Smooth muscle cell (in vitro differentiated cells): ENCODE measurements at regions not wholly inside any gene's neighbourhood (a gene's known extent, or its start where the extent isn't known, plus 50 kb on each side); places are given as distances from the start of the nearest gene placed in this dataset.

Source experiments
- DNase-seq: peaks from one replicate; lab custom pipeline; 2025; ENCODE audit not compliant: unreplicated experiment; lab: John Stamatoyannopoulos, UW
- H2AFZ ChIP-seq: fragments of 200-600 bp; sonication (generic); 2 replicates; pipeline ENCODE4 v1.6.0; 2016; ENCODE audit warnings: antibody characterized with exemption, low read depth, mild to moderate bottlenecking
- H3F3A ChIP-seq: fragments of 200-600 bp; sonication (generic); 2 replicates; pipeline ENCODE4 v1.6.0; 2017; ENCODE audit warnings: antibody characterized with exemption, low read depth
- H3K27ac ChIP-seq: fragments of 200-600 bp; sonication (generic); 2 replicates; pipeline ENCODE4 v1.5.1; 2016; ENCODE audit warnings: low read depth, mild to moderate bottlenecking
- H3K27me3 ChIP-seq: fragments of 200-600 bp; sonication (generic); 2 replicates; pipeline ENCODE4 v1.6.1; 2016; ENCODE audit warnings: low read depth, mild to moderate bottlenecking
- H3K36me3 ChIP-seq: fragments of 200-600 bp; sonication (generic); 2 replicates; pipeline ENCODE4 v1.5.1; 2016; ENCODE audit warnings: low read depth
- H3K4me1 ChIP-seq: fragments of 200-600 bp; sonication (generic); 2 replicates; pipeline ENCODE4 v1.5.1; 2016; ENCODE audit warnings: low read depth
- H3K4me2 ChIP-seq: fragments of 200-600 bp; sonication (generic); 2 replicates; pipeline ENCODE4 v1.6.0; 2016; ENCODE audit warnings: mild to moderate bottlenecking
- H3K4me3 ChIP-seq: fragments of 200-600 bp; sonication (generic); 2 replicates; pipeline ENCODE4 v1.5.1; 2016; ENCODE audit warnings: mild to moderate bottlenecking
- H3K79me2 ChIP-seq: fragments of 200-600 bp; sonication (generic); 2 replicates; pipeline ENCODE4 v1.6.0; 2016; ENCODE audit warnings: low read depth, mild to moderate bottlenecking
- H3K9ac ChIP-seq: fragments of 200-600 bp; sonication (generic); 2 replicates; pipeline ENCODE4 v1.6.0; 2016; ENCODE audit warnings: low read depth
- H3K9me3 ChIP-seq: fragments of 200-600 bp; sonication (generic); replicated peaks from 2 replicates; pipeline ENCODE4 v1.5.1; 2016; ENCODE audit warnings: low read depth
- H4K20me1 ChIP-seq: fragments of 200-600 bp; sonication (generic); 2 replicates; pipeline ENCODE4 v1.6.0; 2016; ENCODE audit warnings: low read depth
- CTCF ChIP-seq: fragments of 200-600 bp; sonication (generic); IDR thresholded peaks from 2 replicates; pipeline ENCODE4 v1.5.1; 2017; ENCODE audit warnings: borderline replicate concordance, mild to moderate bottlenecking, antibody characterized with exemption; ENCODE audit not compliant: insufficient read depth, poor library complexity, severe bottlenecking
- WGBS: methylation state at CpG from one replicate; pipeline ENCODE4 v1.1.7; 2016; ENCODE audit warnings: low lambda C conversion rate; 5-methylcytosine and 5-hydroxymethylcytosine counted together

DNA sequence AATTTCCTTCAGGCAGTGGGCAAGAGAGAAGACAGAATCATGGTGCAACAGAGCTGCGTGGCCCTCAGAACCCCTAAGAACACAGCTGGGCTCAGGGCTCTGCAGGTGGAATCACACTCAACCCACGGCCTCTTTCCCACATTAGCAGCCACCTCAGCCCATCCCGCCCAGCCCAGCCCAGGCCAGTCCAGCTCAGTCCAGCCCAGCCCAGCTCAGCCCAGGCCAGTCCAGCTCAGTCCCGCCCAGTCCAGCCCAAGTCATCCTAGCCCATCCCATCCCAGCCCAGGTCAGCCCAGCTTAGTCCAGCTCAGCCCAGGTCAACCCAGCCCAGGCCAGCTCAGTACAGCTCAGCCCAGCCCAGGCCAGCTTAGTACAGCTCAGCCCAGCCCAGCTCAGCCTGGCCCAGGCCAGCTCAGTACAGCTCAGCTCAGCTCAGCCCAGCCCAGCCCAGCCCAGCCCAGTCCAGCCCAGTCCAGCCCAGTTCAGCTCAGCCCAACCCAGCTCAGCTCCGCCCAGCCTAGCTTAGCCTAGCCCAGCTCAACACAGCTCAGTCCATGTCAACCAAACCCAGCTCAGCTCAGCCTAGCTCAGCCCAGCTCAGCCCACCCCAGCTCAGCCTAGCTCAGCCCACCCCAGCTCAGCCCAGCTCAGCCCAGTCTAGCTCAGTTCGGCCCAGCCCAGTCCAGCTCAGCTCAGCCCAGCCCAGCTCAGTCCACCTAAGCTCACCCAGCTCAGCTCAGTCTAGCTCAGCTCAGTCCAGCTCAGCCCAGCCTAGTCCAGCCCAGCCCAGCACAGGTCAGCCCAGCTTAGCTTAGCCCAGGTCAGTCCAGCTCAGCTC, 183.1 kb downstream of the TMEM121 start:
- Histone ChIP-seq H3K36me3 (no peaks in the 10 kb centered on the region), H3K79me2 (no peaks in the 10 kb centered on the region), H4K20me1 (no peaks in the 10 kb centered on the region), H2AFZ (no peak overlapping the region), H3K9me3 (no peaks in the 10 kb centered on the region), H3K4me1 (no peaks in the 10 kb centered on the region), H3K9ac (no peak overlapping the region), H3K4me3 (no peak overlapping the region), H3F3A (no peaks in the 10 kb centered on the region), H3K27ac (no peak overlapping the region), H3K4me2 (no peak overlapping the region), H3K27me3 (no peaks in the 10 kb centered on the region)
- 81% methylated on average over 5 of the region's 6 CpGs for WGBS
- TF ChIP-seq CTCF = no peak
- no peak for DNase-seq

- no peak overlapping the region for H2AFZ ChIP-seq
- DNase-seq = no peak
- no peak for TF ChIP-seq CTCF
Observed at GRCh38 chr14:105710119-105711043, 184.0 kb downstream of the TMEM121 start.

GRCh38 chr14:105711044-105711620, 184.7 kb downstream of the TMEM121 start:
- H3K9me3 ChIP-seq = no peaks in the 10 kb centered on the region
- H3K4me2 ChIP-seq = no peak overlapping the region
- DNase-seq = no peak
- H3K4me1 ChIP-seq = no peaks in the 10 kb centered on the region
- H3K9ac ChIP-seq = no peak overlapping the region
- no peak for TF ChIP-seq CTCF
- H4K20me1 ChIP-seq = no peaks in the 10 kb centered on the region
- no peaks in the 10 kb centered on the region for H3K79me2 ChIP-seq
- no peak overlapping the region for H3K27ac ChIP-seq
- no peak overlapping the region for H3K4me3 ChIP-seq
- WGBS = no CpG with 5 or more reads among the region's 18 CpGs
- H2AFZ ChIP-seq = no peak overlapping the region
- no peaks in the 10 kb centered on the region for H3F3A ChIP-seq
- H3K36me3 ChIP-seq = no peaks in the 10 kb centered on the region
- no peaks in the 10 kb centered on the region for H3K27me3 ChIP-seq

More at GRCh38 chr14:105710119-105711043, 184.0 kb downstream of the TMEM121 start:
- Histone ChIP-seq H3K27ac (no peak overlapping the region), H3K9ac (no peak overlapping the region), H3K79me2 (no peaks in the 10 kb centered on the region), H3K27me3 (no peaks in the 10 kb centered on the region), H3K9me3 (no peaks in the 10 kb centered on the region), H3F3A (no peaks in the 10 kb centered on the region), H3K4me1 (no peaks in the 10 kb centered on the region), H3K4me3 (no peak overlapping the region), H3K4me2 (no peak overlapping the region), H4K20me1 (no peaks in the 10 kb centered on the region), H3K36me3 (no peaks in the 10 kb centered on the region)
- WGBS = 91% methylated on average over 3 of the region's 6 CpGs
